Stimulated activated effector memory CD8-positive, alpha-beta T cell treated with anti-CD3 and anti-CD28 coated beads, Interleukin-12 subunit alpha, Interleukin-12 subunit beta, amount 100 ng/mL, for 72 hours (primary cell): ENCODE measurements at regions not wholly inside any gene's neighbourhood (a gene's known extent, or its start where the extent isn't known, plus 50 kb on each side); places are given as distances from the start of the nearest gene placed in this dataset.
"Not testable (repeated sequence)": the region's sequence is repeated elsewhere in the genome, so short reads cannot be mapped to it uniquely, and the experiment has no call there.

Experiments
- ATAC-seq: fragments of 150-1000 bp; cut with Tn5 transposase; 2 replicates; pipeline ENCODE4 v1.10.0; 2021
- DNase-seq, 2 donors: peaks; one replicate each; pipeline ENCODE4 v3.0.0; 2021 to 2022; ENCODE audit warnings: low spot score in 2 of 2
- H3K27ac Mint-ChIP-seq: one replicate; pipeline ENCODE4 v1.8.0; 2022; ENCODE audit warnings: mild to moderate bottlenecking, mixed read lengths
- H3K36me3 Mint-ChIP-seq: one replicate; pipeline ENCODE4 v1.8.0; 2022; ENCODE audit warnings: mild to moderate bottlenecking, mixed read lengths
- H3K4me1 Mint-ChIP-seq: one replicate; pipeline ENCODE4 v1.8.0; 2022; ENCODE audit warnings: mixed read lengths
- H3K4me3 Mint-ChIP-seq: one replicate; pipeline ENCODE4 v1.8.0; 2022; ENCODE audit warnings: mild to moderate bottlenecking, mixed read lengths
- H3K9me3 Mint-ChIP-seq: one replicate; pipeline ENCODE4 v1.8.0; 2022; ENCODE audit warnings: mixed read lengths

DNA sequence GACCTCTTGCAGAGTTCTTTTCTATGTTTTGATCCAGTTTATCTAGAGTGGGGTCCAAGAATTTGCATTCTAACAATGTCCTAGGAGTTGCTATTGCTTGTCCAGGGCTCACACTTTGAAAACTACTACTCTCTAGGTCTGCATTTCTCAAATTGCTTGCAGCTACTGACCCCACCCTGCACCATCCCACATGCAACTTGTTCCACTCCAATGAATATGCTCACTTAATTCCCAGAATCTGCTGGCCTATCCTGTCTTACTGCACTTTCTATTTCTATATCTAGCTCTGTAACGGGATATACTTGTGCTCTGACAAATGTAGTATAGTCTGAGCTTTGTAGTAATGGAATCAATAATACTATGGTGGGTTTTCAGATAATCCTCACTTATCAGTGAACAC is 570.3 kb downstream of the IQCM start:
- ATAC-seq (no peak), DNase-seq (no peak)
- Mint-ChIP-seq H3K4me1 (no peaks in the 10 kb centered on the region), H3K27ac (no peak overlapping the region), H3K36me3 (no peaks in the 10 kb centered on the region), H3K9me3 (no peaks in the 10 kb centered on the region), H3K4me3 (no peak overlapping the region)

GRCh38 chr4:149238097-149238496 is 577.5 kb downstream of the IQCM start:
- H3K36me3 Mint-ChIP-seq: no peaks in the 10 kb centered on the region
- ATAC-seq: no peak
- H3K4me1 Mint-ChIP-seq: no peaks in the 10 kb centered on the region
- H3K4me3 Mint-ChIP-seq: no peak overlapping the region
- no peak for DNase-seq
- no peak overlapping the region for H3K27ac Mint-ChIP-seq
- H3K9me3 Mint-ChIP-seq: no peaks in the 10 kb centered on the region

DNA sequence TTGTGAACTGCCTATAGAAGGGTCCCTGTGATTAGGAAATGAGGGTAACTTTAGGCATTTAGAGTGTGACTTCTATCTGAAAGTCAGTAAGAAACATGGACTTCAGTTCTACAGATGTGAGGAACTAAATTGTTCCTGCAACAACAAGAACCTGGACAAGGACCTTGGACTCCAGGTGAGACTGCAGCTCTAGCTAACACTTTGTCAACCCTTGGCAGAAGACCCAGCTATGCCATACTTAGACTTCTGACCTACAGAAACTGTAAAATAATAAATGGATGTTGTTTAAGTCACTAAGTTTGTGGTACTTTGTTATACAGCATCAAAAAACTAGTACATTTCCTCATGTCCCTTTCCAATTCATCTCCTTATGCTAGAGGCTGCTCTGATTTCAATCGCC is 580.8 kb downstream of the IQCM start:
- H3K36me3 Mint-ChIP-seq: no peaks in the 10 kb centered on the region
- DNase-seq (no peak), ATAC-seq (no peak)
- peaks cover 2% of the 10 kb centered on the region for H3K9me3 Mint-ChIP-seq
- no peak overlapping the region for H3K27ac Mint-ChIP-seq
- no peaks in the 10 kb centered on the region for H3K4me1 Mint-ChIP-seq
- H3K4me3 Mint-ChIP-seq: no peak overlapping the region

GRCh38 chr4:149223659-149224058 is 592.0 kb downstream of the IQCM start:
- Mint-ChIP-seq H3K4me1 (no peaks in the 10 kb centered on the region), H3K4me3 (no peak overlapping the region), H3K36me3 (no peaks in the 10 kb centered on the region), H3K27ac (no peak overlapping the region), H3K9me3 (peaks cover 5% of the 10 kb centered on the region)
- ATAC-seq: no peak
- no peak for DNase-seq

GRCh38 chr4:149218672-149219071 is 597.0 kb downstream of the IQCM start:
- Mint-ChIP-seq H3K9me3 (peaks cover 9% of the 10 kb centered on the region), H3K27ac (no peak overlapping the region), H3K36me3 (no peaks in the 10 kb centered on the region), H3K4me1 (no peaks in the 10 kb centered on the region), H3K4me3 (no peak overlapping the region)
- no peak for ATAC-seq
- no peak for DNase-seq

- Mint-ChIP-seq H3K9me3 (peaks cover 4% of the 10 kb centered on the region), H3K36me3 (no peaks in the 10 kb centered on the region), H3K27ac (no peak overlapping the region), H3K4me3 (no peak overlapping the region), H3K4me1 (no peaks in the 10 kb centered on the region)
- DNase-seq (no peak), ATAC-seq (no peak)
These were observed 601.3 kb downstream of the IQCM start for GRCh38 chr4:149214301-149214700.

GRCh38 chr4:149211876-149212275 is 603.8 kb downstream of the IQCM start:
- Mint-ChIP-seq H3K36me3 (no peaks in the 10 kb centered on the region), H3K4me3 (no peak overlapping the region), H3K9me3 (no peaks in the 10 kb centered on the region), H3K27ac (no peak overlapping the region), H3K4me1 (no peaks in the 10 kb centered on the region)
- DNase-seq (no peak), ATAC-seq (no peak)

- no peak for ATAC-seq
- Mint-ChIP-seq H3K27ac (no peak overlapping the region), H3K9me3 (no peaks in the 10 kb centered on the region), H3K4me3 (no peak overlapping the region), H3K36me3 (no peaks in the 10 kb centered on the region), H3K4me1 (no peaks in the 10 kb centered on the region)
- DNase-seq: no peak
These were observed 612.2 kb downstream of the IQCM start for GRCh38 chr4:149203256-149204001.

DNA sequence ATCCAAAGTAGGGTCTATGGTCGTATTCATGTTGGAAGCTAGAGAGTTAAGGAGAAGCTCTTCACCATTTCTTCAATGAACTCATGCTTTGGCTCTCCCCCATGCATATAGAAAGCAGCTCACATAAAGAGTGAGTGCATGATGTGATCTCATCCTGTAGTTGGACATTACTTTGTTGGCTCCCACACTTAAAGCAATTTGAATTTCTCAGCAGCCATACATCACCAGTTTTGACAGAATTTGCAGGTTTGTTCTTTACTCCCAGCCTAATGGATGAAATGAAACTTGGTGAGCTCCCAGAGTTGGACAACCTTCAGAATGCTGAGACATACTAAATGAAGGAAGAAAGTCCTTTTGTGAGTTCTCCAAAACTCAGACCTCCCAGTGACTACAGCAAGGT is 613.5 kb downstream of the IQCM start:
- ATAC-seq (no peak), DNase-seq (no peak)
- Mint-ChIP-seq H3K9me3 (no peaks in the 10 kb centered on the region), H3K27ac (no peak overlapping the region), H3K4me3 (no peak overlapping the region), H3K36me3 (no peaks in the 10 kb centered on the region), H3K4me1 (no peaks in the 10 kb centered on the region)

DNA sequence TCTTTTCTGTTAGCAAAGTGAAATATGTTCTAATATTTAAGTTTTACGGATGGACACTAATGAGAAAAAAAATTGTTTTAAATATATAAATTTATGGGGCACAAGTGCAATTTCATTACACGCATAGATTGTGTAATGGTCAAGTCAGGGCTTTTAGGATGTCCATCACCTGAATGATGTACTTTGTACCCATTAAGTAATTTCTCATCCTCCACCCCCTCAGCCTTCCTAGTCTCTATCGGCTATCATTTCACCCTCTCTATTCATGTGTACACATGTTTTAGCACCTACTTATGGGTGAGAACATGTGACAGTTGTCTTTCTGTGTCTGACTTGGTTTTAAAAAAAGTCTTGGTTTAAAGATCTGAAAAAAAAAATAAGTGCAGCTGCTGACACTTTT is 616.0 kb downstream of the IQCM start:
- Mint-ChIP-seq H3K4me1 (no peaks in the 10 kb centered on the region), H3K9me3 (no peaks in the 10 kb centered on the region), H3K27ac (no peak overlapping the region), H3K4me3 (no peak overlapping the region), H3K36me3 (no peaks in the 10 kb centered on the region)
- ATAC-seq (no peak), DNase-seq (no peak)

- no peaks in the 10 kb centered on the region for H3K4me1 Mint-ChIP-seq
- H3K9me3 Mint-ChIP-seq: no peaks in the 10 kb centered on the region
- no peaks in the 10 kb centered on the region for H3K36me3 Mint-ChIP-seq
- H3K4me3 Mint-ChIP-seq: no peak overlapping the region
- DNase-seq (no peak), ATAC-seq (no peak)
- H3K27ac Mint-ChIP-seq: no peak overlapping the region
These were observed 621.6 kb downstream of the IQCM start for GRCh38 chr4:149194061-149194460.

GRCh38 chr4:149187726-149188125 is 627.9 kb downstream of the IQCM start:
- Mint-ChIP-seq H3K9me3 (no peaks in the 10 kb centered on the region), H3K27ac (no peak overlapping the region), H3K36me3 (no peaks in the 10 kb centered on the region), H3K4me1 (no peaks in the 10 kb centered on the region), H3K4me3 (no peak overlapping the region)
- ATAC-seq (no peak), DNase-seq (no peak)

DNA sequence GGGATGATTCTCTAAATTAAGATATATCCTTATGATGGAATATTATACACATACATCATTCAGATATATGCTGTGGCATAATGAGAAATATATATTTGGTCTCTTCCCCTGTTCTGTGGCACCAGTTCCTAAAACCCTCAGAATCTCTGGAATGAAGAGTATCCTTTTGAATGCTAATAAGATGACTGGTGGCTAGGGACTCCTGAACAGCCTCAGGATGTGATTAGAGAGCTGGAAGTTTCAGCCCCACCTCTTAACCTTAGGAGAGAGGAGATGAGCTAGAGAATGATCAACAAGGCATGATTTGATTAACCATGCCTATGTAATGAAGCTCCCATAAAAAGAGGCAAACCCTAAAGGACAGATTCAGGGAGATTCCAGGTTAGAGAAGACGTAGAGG is 632.0 kb downstream of the IQCM start:
- Mint-ChIP-seq H3K27ac (no peak overlapping the region), H3K4me3 (no peak overlapping the region), H3K4me1 (no peaks in the 10 kb centered on the region), H3K36me3 (no peaks in the 10 kb centered on the region), H3K9me3 (peaks cover 3% of the 10 kb centered on the region)
- DNase-seq (no peak), ATAC-seq (no peak)

- peaks cover 10% of the 10 kb centered on the region for H3K9me3 Mint-ChIP-seq
- not testable (repeated sequence) for H3K4me3 Mint-ChIP-seq, ATAC-seq, DNase-seq, H3K4me1 Mint-ChIP-seq, H3K27ac Mint-ChIP-seq, H3K36me3 Mint-ChIP-seq
These were observed 634.2 kb downstream of the IQCM start for GRCh38 chr4:149181459-149181858.

DNA sequence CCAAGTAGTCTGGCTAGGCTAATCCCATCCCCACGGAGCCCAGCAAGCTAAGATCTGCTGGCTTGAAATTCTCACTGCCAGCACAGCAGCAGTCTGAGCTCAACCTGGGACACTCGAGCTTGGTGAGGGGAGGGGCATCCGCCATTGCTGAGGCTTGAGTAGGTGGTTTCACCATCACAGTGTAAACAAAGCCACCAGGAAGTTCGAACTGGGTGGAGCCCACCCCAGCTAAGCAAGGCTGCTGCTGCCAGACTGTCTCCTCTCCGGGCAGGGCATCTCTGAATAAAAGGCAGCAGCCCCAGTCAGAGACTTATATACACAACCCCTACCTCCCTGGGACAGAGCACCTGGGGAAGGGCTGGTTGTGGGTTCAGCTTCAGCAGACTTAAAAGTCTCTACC is 639.6 kb downstream of the IQCM start:
- Mint-ChIP-seq H3K4me3 (no peak overlapping the region), H3K36me3 (no peaks in the 10 kb centered on the region), H3K9me3 (peaks cover 10% of the 10 kb centered on the region), H3K27ac (no peak overlapping the region), H3K4me1 (no peaks in the 10 kb centered on the region)
- ATAC-seq: no peak
- no peak for DNase-seq

- Mint-ChIP-seq H3K36me3 (no peaks in the 10 kb centered on the region), H3K4me1 (no peaks in the 10 kb centered on the region), H3K9me3 (peaks cover 10% of the 10 kb centered on the region), H3K27ac (no peak overlapping the region), H3K4me3 (no peak overlapping the region)
- DNase-seq (no peak), ATAC-seq (no peak)
These were observed 640.1 kb downstream of the IQCM start for GRCh38 chr4:149175549-149175948.
